ENCODE measurements at regions not wholly inside any gene's neighbourhood (a gene's known extent, or its start where the extent isn't known, plus 50 kb on each side); places are given as distances from the start of the nearest gene placed in this dataset.

GRCh38 chr6:91477688-91478087 is 890.8 kb upstream of the MAP3K7 start:
- TF ChIP-seq CTCF (IDR thresholded peaks at IDR 0.05) (no peak), POLR2A (IDR thresholded peaks at IDR 0.05) (no peak)

All from thyroid gland (tissue), 4 donors.